NCI-H510A treated with DMSO at 0.1 percent for 48 hours (cell line): ENCODE measurements at regions not wholly inside any gene's neighbourhood (a gene's known extent, or its start where the extent isn't known, plus 50 kb on each side); places are given as distances from the start of the nearest gene placed in this dataset.

Experiments used
- DNase-seq: peaks from one replicate; lab custom pipeline; 2025; lab: John Stamatoyannopoulos, UW

GRCh38 chr5:169354263-169354662 lies 53.3 kb upstream of the SLIT3 start:
- DNase-seq = no peak

GRCh38 chr5:169352901-169353300 lies 52.0 kb upstream of the SLIT3 start:
- DNase-seq = no peak

GRCh38 chr5:169351721-169352120 lies 50.8 kb upstream of the SLIT3 start:
- DNase-seq = no peak

- no peak for DNase-seq
Observed at GRCh38 chr5:169350759-169351240, 49.9 kb upstream of the SLIT3 start.
